ENCODE measurements at regions not wholly inside any gene's neighbourhood (a gene's known extent, or its start where the extent isn't known, plus 50 kb on each side); places are given as distances from the start of the nearest gene placed in this dataset.

- TF ChIP-seq, protein P1, sequence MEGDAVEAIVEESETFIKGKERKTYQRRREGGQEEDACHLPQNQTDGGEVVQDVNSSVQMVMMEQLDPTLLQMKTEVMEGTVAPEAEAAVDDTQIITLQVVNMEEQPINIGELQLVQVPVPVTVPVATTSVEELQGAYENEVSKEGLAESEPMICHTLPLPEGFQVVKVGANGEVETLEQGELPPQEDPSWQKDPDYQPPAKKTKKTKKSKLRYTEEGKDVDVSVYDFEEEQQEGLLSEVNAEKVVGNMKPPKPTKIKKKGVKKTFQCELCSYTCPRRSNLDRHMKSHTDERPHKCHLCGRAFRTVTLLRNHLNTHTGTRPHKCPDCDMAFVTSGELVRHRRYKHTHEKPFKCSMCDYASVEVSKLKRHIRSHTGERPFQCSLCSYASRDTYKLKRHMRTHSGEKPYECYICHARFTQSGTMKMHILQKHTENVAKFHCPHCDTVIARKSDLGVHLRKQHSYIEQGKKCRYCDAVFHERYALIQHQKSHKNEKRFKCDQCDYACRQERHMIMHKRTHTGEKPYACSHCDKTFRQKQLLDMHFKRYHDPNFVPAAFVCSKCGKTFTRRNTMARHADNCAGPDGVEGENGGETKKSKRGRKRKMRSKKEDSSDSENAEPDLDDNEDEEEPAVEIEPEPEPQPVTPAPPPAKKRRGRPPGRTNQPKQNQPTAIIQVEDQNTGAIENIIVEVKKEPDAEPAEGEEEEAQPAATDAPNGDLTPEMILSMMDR (IDR thresholded peaks at IDR 0.05; ENCODE audit: insufficient read depth, low read depth, low read length), result no peak
- no peak for TF ChIP-seq EZH2 (IDR thresholded peaks at IDR 0.05; ENCODE audit: insufficient read depth, low read length)
Observed at GRCh38 chr7:118312966-118313365, 88.5 kb downstream of the ANKRD7 start.

Measured in astrocyte (in vitro differentiated cells and primary cell).